Embryonic facial prominence (tissue), 1 donor: ENCODE measurements at regions not wholly inside any gene's neighbourhood (a gene's known extent, or its start where the extent isn't known, plus 50 kb on each side); places are given as distances from the start of the nearest gene placed in this dataset.

ENCODE experiments used
- DNase-seq: peaks from one replicate; pipeline ENCODE4 v3.0.0-alpha.2; 2016; ENCODE audit errors: extremely low spot score

DNA sequence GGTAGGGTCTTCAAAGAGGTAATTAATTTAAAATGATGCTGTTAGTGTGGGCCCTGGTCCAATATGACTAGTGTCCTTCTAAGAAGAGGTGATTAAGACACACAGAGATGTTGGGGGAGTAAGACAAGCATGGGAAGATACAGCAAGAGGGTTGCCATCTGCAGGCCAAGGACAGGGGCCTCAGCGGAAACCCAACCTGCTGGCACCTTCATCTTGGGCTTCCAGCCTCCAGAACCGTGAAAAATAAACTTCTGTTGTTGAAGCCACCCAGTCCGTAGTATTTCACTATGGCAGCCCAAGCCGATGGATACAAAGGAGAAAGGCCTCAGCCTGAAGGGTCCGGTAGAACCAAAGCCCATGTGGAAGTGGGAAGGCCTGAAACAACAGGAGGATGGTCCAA is 161.7 kb upstream of the UBE2E1 start:
- DNase-seq = no peak

DNA sequence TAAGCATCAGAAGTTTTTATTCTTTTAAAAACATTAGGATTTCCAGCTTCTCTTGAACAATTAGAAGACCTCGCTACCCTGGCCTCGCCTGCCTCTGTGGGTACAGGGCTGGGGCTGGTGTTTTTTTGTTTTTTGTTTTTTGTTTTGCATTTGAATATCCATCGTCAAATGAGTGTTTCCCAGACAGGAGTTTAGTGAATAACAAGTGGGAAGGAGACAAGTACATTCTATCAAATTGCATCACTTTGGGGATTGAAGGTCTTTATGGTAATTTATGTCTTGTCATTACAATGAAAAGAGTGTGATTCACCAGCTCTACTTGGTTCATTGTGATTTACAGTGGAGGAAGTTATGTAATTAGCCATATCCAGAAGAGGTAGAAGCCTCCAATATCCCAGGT is 161.1 kb upstream of the UBE2E1 start:
- no peak for DNase-seq

DNA sequence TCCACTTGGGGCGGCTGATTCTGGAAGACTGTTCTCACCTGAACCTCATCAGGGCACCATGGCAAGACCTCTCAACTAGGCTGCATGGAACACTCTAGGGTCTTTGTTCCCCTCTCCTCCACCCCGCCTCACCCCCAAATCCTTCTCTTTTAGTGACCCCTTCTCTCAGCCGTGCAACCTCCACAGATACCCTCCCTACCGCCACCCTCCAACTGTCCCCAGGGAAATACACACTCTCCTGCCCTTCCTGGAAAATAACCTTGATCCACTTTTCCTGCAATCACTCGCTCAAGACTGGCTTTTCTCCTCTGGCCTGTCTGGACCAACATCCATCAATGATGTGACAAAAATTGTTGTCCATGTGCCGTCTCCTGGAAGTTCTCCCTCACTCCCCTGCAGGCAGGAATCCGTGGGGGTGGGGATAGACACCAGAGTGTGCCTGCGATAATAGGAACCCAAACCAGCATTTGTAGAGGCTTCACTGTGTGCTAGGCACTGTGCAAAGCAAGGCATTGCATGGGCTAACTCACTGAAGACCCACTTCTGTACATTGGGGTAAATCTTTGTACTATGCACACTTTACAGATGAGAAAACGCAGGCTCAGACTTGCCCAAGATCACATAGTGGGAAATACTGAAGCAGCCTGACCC is 160.1 kb upstream of the UBE2E1 start:
- DNase-seq = no peak

DNA sequence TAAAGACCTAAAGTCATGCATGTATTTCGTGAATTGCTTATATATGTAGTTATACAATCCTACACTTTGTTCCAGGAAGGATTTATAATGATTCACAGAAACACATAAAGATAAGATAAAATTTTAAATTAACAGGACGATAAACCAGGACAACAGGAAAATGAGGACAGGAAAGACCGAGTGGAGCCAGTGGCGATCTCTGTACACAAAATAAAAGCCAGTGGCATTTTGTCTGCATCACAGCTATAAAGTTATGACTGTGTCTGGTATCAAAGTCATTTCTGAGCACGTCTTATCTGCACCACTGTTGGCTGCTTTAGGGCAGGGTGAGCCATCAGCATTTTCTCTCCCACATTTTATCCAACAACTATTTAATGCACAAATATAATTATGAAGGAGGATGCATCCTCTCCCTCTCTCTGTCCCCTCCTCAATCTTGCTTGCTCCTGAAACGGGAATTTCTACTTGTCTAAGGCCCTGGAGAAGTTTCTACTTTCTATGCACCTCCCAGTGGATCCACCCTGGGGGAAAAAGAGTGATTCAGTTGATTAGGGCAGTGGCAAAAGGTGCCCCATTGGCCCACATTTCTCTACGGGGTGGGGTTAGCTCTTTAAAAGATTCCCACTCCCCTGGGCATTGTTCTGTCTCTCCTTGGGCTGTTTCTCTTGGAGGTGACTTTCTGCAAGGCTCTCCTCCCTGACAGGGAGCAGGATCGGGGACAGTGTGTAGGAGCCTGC is 159.4 kb upstream of the UBE2E1 start:
- DNase-seq = no peak

DNA sequence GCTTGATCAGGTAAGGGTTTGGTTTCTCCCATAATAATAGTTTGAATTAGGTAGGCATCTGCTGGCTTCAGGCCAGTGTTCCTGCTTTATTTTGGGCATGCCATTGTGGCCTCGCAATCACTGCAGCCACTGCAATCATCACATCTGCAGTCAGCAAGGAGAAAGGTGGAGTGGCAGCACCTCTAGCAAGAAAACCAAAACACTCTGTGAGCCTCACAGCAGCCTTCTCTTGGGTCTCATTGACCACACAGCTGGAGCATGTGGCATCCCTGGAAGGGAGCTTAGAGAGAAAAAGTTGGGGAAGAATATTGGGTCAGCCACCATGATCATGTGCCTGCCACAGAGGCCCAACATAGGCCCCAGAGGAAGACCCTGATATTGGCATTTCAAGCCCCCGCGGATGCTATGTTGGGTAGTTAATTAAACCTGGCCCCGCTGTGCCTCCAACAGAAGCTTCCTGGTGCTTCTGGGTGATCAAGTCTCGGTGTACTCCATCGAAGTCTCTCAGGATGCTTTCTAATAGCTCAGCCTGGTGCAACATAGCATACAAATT is 158.0 kb upstream of the UBE2E1 start:
- DNase-seq = no peak

DNA sequence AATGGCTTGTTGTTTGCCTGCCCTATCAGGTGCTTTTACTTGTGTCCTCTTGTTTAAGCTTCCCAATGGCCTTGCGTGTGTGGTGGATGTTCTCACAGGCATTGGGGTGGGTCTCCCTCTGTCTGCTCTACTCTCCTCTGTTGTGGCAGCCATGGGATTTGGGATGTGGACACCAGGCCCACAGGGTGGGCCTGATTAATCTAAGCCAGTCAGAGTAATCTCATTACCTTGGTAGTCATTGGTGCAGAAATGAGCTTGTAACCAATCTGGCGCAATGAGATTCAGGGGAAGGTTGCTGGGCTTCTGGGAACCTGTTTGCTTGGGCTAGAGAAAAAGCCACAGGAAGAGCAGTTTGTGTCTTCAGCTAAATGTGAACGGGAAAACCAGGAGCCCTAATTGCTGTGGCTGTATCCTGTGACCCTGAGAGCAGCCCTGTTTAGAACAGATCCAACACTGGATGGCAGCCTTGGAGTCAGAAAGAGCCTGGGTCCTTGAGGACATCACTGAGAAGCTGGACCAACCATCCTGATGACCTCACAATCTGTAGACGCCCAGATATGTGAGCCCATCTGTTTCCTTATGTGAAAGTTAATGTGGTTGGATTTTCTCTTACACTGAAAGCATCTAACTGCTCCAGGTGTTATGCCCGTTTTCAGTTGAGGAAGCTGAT is 157.3 kb upstream of the UBE2E1 start:
- no peak for DNase-seq

DNA sequence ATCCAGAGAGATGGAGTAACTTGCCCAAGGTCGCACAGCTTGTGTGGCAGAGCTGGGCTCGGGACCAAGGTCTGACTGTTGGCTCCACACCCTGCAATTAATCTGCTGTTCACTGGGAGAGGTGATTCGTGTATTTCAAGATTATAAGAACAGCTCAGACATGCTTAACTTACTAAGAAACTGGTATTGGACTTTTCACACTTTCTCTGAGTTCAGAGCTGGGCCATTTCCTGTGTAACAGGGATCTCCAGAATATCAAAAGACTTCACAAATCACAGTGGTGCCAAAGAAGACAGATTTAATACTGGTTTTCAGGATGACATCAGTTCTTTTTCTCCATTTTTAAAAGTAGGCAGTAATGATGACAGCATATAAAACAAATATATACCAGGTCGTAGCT is 156.8 kb upstream of the UBE2E1 start:
- no peak for DNase-seq

DNA sequence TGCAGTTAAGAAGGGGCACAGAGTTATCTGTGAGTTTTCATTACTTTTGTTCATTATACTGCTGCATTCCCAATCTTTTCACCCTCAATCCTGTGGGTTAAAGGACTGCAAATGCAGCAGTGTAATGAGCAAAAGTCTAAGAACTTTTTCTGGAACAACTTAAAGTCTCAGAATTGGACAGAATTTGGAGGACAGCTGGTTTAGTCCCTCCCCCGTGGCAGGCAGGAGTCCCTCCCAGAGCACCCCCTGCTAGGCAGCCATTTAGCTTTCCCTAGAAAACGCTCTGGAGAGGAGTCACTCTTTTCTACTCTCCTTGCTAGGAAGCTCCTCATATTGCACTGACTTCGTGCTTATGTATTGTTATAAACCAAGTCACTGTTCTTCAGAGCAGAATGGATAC is 156.3 kb upstream of the UBE2E1 start:
- DNase-seq = no peak

DNA sequence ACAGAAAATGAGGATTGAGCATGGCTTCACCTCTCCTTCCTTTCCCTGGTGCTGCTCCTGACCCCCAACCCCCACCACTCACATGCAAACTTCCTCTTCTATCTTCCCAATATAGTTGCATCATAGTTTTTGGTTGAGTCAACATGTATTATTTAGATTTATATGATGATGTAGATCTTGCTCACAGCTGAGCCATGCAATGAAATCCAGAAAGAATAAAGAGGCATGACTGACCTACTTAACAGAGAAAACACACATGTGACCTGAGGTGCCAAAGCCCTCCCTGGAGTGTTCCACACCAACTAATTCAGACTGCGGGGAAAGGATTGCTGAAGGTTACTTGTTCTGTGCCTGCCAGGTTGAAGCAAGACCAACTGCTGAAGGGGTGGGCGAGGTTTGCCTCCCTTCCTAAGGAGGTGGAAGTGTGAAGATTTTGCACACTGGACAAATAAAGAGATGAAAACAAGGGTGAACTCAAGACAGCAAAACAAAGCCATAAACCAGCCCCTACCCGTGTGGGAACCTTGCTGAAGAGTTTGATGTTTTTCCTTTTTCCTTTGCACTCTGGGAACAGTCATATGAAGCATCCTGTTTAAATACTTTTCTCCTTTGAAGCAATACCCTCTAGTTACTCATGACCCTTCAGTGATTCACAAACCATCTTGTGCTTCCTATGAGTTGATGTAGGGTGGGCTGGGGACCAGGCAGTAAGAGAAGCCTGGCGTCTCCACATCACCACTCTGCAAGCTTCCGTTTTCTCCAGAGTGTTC is 155.2 kb upstream of the UBE2E1 start:
- no peak for DNase-seq

DNA sequence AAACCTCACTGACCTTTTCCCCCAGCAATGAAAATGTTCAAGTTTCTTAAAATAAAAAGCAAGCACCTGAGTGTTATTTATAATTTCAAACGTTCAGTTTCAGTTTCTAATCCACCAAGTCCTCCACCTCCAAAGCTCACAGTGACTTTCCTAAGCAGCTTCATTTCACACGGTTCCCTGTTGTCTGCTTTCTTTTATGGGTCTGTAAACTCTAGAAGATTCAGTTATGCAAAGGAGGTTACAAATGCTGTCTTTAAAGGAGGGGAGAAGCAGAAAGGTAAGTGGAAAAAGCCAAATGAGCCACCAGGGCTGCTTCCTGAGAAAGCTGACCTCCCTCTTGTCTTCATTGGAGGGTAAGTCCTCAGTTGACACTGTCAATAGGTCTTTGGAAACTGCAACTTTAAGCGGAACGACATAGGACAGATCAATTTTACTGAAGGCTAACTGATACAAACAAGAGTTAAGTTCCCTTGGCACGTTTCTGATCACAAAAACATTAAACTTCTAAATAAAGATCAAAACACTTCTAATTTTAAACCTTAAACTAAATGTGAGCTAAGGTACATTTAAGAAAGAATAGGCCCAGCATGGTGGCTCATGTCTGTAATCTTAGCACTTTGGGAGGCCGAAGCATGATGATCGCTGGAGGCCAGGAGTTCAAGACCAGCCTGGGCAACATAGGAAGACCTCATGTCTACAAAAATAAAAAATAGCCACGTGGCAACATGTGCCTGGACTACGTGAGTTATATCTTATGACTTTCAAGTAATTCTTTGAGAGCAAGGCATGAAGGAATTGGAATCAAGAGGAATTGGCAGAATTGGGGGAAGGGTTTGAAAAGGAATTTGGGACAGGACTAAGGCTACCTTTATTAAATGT is 151.9 kb upstream of the UBE2E1 start:
- no peak for DNase-seq

DNA sequence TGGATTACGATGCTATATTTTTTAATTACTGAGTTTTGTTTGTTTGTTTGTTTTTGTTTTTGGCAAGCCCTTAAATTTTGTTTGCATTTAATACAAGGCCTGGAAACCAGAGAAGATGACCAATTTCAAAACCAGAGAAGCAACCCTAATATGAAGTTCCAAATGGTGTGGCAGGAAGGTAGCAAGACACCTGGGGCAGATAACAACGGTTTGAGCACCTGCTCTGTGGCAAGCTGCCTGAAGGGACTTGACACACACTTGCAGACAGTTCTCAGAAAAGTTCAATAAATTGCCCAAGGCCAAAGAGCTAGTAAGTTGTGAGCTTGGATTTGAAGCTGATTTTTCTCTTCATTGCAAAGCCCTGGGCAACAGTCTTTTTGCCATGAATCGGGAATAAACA is 151.2 kb upstream of the UBE2E1 start:
- no peak for DNase-seq

DNA sequence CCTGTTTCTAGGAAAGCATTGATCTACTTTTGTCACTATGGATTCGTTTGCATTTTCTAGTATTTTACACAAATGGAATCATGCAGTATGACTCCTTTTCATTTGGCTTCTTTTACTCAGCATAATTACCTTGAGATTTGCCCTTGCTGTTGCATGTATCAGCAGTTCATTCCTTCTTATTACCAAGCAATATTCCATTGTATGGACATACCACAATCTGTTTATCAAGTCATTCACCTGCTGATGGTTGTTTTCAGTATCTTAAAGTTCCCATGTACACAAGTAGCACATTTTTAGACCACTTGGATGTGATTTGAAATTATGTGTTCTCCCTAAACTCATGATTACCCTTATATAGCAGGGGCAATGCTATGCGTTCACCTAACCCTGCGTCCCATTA is 150.0 kb upstream of the UBE2E1 start:
- DNase-seq = no peak

DNA sequence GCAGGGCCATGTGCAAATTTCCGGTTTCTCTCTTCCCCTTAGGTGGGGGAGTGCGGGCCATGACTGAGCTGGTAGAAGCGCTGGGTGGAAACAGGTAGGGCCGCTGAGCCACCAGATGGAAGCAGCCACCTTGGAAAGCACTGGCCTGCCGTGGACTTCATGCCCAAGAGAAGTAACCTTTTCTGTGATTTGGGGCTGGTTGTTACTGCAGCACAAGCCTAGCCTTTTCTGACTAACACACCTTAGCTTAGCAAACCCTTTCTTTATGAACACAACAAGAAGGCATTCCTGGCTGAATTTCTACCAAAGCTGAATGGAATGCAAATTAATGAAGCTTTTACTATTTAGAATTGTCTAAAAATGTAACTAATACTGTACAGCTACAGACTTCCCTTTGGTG is 149.6 kb upstream of the UBE2E1 start:
- no peak for DNase-seq

DNA sequence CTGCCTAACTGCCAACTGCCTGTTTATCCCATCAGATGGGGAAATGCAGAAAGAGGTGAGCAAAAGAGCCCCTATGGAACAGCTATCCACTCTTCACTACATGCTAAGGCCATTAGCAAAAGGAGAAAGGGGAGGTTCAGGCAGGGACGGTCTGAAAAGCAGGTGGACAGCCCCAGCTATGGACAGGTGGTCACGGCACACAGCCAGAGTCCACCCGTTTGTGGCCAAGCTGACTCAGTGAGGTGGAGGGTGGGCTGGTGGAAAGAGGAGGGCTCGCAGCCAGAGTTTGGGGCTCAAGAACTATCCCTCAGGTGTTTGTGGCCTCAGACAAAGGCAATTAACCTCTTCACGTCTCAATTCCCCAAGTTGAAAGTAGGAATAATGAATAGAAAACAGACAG is 148.9 kb upstream of the UBE2E1 start:
- no peak for DNase-seq

DNA sequence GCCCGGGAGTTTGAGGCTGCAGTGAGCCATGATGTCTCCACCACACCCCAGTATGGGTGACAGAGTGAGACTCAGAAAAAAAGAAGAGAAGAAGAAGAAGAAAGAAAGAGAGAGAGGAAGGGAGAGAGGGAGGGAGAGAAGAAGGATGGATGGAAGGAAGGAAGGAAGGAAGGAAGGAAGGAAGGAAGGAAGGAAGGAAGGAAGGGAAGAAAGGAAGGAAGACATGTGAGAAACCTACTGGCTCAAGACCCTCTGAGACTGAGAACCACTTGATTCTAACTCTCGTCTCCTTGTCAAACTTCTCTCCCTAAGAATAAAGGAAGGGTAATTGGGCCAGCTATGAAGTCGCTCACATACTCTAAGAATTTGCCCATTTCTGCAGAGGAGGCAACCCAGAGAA is 148.1 kb upstream of the UBE2E1 start:
- no peak for DNase-seq

DNA sequence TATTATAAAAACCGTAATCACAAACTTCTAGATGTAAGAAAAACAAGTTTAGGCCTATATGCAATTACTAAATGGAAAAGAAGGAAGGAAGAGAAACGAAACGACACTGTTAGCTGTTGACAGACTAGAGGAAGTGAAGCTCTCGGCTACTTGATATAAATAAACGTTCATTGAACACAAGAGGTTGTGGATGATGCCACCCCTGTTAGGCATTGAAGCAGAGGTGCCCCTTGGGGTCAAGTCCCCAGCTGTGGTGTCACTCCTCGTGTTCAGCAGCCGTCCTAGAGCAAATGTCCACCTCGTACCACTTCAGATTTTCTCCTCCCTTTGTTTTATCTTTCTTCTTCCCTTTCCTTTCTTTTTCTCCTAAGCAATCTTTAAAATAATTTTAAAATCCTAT is 146.5 kb upstream of the UBE2E1 start:
- no peak for DNase-seq

DNA sequence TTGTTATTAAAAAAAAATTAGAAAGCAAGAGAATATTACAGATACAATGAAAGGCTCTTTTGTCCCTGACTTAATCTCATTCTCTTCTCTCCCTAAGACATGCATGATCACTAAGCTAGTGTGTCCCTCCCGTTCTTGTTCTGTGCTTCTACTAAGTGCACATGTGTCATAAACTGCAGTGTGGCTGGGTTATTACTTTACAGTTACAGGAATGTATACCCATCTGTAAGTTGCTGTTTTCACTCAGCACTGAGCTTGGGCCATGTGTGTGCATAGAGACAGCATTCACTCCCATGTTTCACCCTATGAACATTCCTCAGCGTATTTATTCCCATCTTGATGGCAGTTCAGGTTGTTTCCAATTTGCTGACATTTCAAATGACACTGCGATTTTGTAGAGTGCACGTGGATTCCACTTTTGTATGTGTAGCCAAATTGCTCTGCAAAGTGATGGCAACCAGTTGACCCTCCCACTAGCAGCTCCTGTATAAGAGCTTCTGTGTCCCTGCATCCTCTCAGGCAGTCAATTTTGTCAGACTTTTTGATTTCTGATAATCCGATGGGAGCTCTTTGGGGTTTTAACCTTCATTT is 145.8 kb upstream of the UBE2E1 start:
- DNase-seq = no peak

DNA sequence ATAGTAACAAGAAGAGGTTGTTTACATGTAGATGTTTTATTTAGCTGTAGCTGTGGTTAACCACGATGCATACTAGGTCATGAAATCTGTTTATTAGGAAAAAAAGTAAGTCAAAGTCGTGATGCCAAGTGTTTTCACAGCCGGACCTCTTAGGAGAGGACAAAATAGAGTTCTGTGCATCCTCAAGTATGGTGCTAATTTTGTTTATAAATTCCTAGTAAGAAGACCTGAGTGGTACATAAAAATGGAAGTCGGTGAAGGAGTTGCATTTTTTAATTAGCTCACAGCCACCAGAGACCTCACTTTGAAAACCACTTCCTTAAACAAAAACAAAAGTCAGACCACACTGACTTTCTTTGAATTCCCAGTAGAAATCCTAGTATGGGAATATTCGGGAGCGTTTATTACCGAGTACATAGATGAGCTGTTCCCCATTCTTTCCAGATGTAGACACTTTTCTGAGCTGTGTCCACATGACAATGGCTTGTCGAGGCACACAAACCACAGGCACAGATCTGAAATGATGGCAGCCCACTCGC is 143.6 kb upstream of the UBE2E1 start:
- no peak for DNase-seq

DNA sequence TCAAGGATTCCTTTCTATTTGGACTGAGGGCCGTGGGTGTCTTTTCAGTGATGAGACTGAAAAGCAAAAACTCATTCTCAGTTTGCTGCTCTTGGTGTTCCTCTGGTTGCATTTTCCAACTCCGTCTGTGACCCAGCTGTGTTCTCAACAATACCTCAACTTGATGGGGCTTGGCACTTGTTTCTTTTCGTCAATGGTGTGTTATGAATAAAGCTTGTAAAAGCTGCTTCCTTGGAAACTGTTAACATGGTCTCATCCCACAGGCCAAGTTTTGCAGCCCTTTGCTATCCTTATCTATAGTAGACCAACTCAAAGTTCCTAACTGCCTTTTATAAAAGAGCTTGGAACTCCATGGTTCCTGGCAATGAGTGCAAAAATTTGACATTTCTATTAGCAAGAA is 142.5 kb upstream of the UBE2E1 start:
- no peak for DNase-seq

DNA sequence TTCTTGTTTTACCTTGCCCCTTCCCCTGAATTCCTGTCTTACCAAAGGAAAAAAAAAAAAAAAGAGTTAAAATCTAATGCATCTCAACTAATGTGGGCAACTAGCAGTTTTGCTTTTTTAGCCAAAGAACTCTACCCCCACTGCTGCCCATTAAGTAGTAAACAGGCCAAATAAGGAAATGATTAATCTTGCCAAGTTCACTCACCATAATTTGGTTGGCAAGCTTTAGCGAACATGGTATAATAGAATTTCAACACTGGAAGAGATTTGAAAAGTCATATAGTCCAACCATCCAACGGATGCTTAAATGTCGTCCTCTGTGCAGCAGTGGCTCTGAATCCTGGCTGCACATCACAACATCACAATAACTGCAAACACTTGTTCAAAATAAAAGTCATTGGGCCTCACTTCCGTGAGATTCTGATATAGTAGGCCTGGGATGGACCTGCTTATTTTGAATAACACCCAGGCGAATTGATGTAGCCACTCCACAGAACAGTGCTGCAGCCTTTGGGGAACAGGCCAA is 142.0 kb upstream of the UBE2E1 start:
- DNase-seq = no peak
